Mucosa of descending colon (tissue), 3 donors: ENCODE measurements at regions not wholly inside any gene's neighbourhood (a gene's known extent, or its start where the extent isn't known, plus 50 kb on each side); places are given as distances from the start of the nearest gene placed in this dataset.

Experiments used
- ATAC-seq: fragments of 200-7000 bp; cut with Tn5 transposase; one replicate; pipeline ENCODE4 v1.9.1; 2020; ENCODE audit warnings: mild to moderate bottlenecking, moderate library complexity
- DNase-seq, 3 donors: peaks; one replicate each; pipeline ENCODE4 v3.0.0-alpha.2; 2020
- H3K36me3 ChIP-seq: fragments of 200-600 bp; one replicate; pipeline ENCODE4 v1.8.0; 2021; ENCODE audit warnings: low read depth, mild to moderate bottlenecking
- H3K4me1 ChIP-seq: fragments of 200-600 bp; one replicate; pipeline ENCODE4 v1.8.0; 2021; ENCODE audit warnings: low read depth, mild to moderate bottlenecking
- H3K4me3 ChIP-seq: fragments of 200-600 bp; one replicate; pipeline ENCODE4 v1.8.0; 2021; ENCODE audit warnings: mild to moderate bottlenecking
- H3K9me3 ChIP-seq: fragments of 200-600 bp; one replicate; pipeline ENCODE4 v1.8.0; 2021; ENCODE audit warnings: mild to moderate bottlenecking
- intact Hi-C, 2 donors: fragments of 100-400 bp; cut with DNase I in 1 of 2; cut with micrococcal nuclease in 1 of 2; formaldehyde crosslinking; loops; one replicate each; pipeline versions ENCODE4 v1.11.0 to v1.11.1; 2022; cut with DNase I, micrococcal nuclease
- TF ChIP-seq, protein P1 (sequence below): fragments of 200-600 bp; IDR thresholded peaks from one replicate; pipeline ENCODE4 v1.8.0; 2022; ENCODE audit warnings: antibody characterized with exemption, mild to moderate bottlenecking
- donor health status: DM: no; HTN: no; CAD: no; lungs with moderate emphysema.
- donor health status: DM: no; HTN: no; CAD: no.
- donor health status: DM: no; HTN: yes; CAD: no.

DNA sequence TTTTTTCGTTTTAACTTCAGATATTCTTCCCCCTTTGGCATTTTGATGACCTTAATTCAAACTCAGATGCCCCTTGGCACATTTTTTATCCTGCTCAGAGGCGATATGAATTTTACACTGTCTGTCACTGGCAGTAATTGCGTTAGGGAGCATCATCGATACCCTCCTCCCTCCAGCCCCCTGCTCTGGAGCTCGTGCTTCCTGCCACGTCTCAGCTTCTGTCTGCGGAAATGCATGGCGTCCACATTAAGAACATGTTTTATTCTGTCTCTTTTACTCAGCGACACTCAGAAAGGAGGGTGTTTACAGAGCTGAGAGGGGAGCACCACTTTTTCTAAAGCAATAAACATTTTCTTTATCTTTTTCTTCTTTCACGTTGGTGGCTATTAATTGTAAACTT, 254.2 kb downstream of the EBLN2 start:
- TF ChIP-seq, protein P1, sequence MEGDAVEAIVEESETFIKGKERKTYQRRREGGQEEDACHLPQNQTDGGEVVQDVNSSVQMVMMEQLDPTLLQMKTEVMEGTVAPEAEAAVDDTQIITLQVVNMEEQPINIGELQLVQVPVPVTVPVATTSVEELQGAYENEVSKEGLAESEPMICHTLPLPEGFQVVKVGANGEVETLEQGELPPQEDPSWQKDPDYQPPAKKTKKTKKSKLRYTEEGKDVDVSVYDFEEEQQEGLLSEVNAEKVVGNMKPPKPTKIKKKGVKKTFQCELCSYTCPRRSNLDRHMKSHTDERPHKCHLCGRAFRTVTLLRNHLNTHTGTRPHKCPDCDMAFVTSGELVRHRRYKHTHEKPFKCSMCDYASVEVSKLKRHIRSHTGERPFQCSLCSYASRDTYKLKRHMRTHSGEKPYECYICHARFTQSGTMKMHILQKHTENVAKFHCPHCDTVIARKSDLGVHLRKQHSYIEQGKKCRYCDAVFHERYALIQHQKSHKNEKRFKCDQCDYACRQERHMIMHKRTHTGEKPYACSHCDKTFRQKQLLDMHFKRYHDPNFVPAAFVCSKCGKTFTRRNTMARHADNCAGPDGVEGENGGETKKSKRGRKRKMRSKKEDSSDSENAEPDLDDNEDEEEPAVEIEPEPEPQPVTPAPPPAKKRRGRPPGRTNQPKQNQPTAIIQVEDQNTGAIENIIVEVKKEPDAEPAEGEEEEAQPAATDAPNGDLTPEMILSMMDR, result no peak
- ATAC-seq, result no peak
- no peaks in the 10 kb centered on the region for H3K4me1 ChIP-seq
- H3K9me3 ChIP-seq, result no peaks in the 10 kb centered on the region
- intact Hi-C loops, result no loop called here
- H3K4me3 ChIP-seq, result no peak overlapping the region
- no peak for DNase-seq
- H3K36me3 ChIP-seq, result no peaks in the 10 kb centered on the region

DNA sequence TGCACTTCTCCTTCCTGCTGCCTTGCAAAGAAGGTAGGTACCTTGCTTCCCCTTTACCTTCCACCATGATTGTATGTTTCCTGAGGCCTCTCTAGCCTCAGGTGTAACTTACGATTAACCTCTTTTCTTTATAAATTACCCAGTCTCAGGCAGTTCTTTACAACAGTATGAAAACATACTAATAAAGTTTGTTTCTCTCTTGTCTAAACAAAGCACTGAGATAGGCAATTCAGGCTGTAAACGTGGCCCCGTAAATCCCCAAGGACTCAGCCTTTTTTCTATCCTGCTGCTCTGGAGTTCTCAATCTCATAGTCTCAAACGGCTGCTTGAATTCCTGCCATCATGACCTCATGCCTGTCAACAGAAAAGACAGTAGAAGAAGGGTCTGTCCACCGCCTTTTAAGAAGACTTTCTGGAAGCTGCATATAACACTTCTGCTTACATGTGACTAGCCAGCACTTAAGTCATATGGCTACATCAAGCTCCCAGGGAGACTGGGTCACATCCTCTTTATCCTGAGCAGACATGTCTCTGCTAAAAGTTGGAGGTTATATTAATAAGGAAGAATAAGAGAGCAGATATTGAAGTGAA, 257.8 kb downstream of the EBLN2 start:
- ATAC-seq (no peak), DNase-seq (peak in 1 of 3 donors; percentile 59)
- no peaks in the 10 kb centered on the region for H3K9me3 ChIP-seq
- TF ChIP-seq, protein P1, result no peak
- H3K36me3 ChIP-seq, result no peaks in the 10 kb centered on the region
- intact Hi-C loops, result no loop called here
- no peaks in the 10 kb centered on the region for H3K4me1 ChIP-seq
- no peak overlapping the region for H3K4me3 ChIP-seq

DNA sequence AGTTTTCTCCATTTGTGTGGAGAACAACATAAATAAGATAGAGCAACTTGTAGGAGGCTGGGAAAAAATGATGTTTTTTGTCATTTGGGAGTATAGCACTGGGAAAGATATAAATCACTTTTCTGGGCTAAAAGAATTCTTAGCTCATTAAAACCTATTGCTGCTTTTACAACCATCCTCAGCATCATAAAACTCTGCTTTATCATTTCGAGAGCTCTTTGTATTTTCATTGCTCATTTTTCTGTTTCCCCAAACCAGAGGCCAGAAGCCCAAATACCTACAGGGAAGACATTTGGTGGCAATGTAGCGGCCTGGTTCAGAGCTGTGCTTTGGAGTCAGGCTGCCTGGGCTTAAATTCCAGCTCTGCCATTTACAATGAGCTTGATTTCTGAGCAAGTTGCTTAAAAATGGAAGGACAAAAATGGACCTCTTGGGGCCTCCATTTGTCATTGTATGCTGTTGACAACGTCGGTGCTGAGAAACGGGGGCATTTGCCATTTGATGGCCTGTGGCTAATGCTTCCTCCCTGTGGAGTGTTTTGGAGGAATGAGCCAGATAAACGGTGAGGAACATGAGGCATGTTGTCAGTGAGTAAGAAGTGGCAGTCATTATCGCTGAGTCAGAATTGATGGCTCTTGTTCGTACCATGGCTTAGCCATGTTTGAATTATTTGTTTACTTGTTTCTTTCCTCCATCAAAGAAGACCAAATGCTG, 260.0 kb downstream of the EBLN2 start:
- intact Hi-C loops, result no loop called here

DNA sequence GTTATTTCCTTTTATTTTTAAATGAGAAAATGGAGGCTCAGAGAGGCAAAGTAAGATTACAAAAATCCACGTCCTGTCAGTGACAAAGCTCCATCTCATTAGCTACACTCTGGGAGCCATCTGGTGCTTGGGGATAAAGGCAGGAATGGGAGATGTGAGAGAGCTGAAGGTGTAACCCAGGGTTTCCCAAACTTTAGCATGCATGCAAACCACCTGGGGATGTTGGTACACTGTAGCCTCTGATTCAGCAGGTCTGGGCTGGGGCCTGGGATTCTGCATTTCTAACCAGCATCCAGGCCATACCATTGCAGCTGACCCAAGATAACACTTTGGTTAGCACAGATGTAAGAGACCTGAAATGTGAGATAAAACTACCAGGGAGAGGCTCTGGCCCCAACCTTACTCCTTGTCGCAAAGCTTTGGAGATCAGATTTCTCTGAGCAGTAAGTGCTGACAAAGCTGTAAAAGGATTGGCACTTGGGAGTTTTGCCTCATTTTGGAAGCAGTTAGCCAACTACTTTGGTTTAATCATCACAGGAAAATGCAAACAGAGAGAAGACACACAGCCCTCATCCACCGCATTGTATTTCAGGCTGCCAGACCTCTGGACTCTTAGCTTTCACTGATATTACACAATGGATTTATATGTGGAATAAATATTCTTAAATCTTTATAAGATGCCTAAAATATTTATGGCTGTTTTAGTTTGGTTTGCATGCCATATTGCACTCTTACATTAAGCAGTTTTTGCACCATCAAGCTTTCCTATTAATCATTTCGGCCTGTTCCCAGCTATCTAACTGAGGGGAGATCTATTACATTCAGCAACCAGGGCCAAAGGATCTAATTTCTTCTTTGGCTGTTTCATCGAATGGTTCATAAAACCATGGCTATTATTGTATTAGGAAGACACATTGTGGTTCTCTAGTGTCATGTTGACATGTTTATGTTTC, 263.0 kb downstream of the EBLN2 start:
- TF ChIP-seq, protein P1, result no peak
- H3K9me3 ChIP-seq, result no peaks in the 10 kb centered on the region
- H3K36me3 ChIP-seq, result no peaks in the 10 kb centered on the region
- H3K4me1 ChIP-seq, result peaks cover 3% of the 10 kb centered on the region
- H3K4me3 ChIP-seq, result no peak overlapping the region
- DNase-seq, result peak in 1 of 3 donors; percentile 3
- intact Hi-C loops, result no loop called here
- peak; percentile 49 for ATAC-seq

More for the DNA sequence above, 260.0 kb downstream of the EBLN2 start:
- no peak for DNase-seq
- ATAC-seq, result no peak
- H3K4me1 ChIP-seq, result peaks cover 3% of the 10 kb centered on the region
- TF ChIP-seq, protein P1, result no peak
- H3K9me3 ChIP-seq, result no peaks in the 10 kb centered on the region
- no peaks in the 10 kb centered on the region for H3K36me3 ChIP-seq
- H3K4me3 ChIP-seq, result no peak overlapping the region

DNA sequence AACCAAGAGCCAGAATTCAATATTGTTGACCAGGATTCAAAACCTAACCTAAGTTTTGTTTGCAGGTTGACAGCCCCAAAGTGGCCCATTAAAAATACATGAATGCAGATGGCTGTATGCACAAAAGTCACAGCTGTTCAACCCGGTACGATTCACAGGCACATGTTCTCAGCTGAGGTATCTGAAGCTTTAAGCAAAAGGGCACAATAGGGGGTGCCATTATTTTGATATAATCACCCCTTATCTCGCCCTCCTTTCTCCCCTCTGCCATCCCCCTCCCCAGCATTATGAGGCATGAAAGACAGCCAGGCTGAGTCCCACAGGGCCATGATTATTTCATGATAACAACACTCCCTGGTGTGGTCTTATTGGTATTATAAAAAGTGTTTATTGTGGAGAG, 264.9 kb downstream of the EBLN2 start:
- H3K9me3 ChIP-seq, result no peaks in the 10 kb centered on the region
- no peak for DNase-seq
- H3K4me3 ChIP-seq, result no peak overlapping the region
- intact Hi-C loops, result no loop called here
- TF ChIP-seq, protein P1, result no peak
- no peak for ATAC-seq
- H3K36me3 ChIP-seq, result no peaks in the 10 kb centered on the region
- H3K4me1 ChIP-seq, result peaks cover 3% of the 10 kb centered on the region
